HG02798 (cell line): ENCODE measurements at regions not wholly inside any gene's neighbourhood (a gene's known extent, or its start where the extent isn't known, plus 50 kb on each side); places are given as distances from the start of the nearest gene placed in this dataset.

ENCODE experiments used
- ATAC-seq: cut with Tn5 transposase; IDR thresholded peaks from one replicate; pipeline ENCODE4 v1.9.1; 2021; ENCODE audit warnings: mild to moderate bottlenecking; ENCODE audit not compliant: unreplicated experiment, poor library complexity

DNA sequence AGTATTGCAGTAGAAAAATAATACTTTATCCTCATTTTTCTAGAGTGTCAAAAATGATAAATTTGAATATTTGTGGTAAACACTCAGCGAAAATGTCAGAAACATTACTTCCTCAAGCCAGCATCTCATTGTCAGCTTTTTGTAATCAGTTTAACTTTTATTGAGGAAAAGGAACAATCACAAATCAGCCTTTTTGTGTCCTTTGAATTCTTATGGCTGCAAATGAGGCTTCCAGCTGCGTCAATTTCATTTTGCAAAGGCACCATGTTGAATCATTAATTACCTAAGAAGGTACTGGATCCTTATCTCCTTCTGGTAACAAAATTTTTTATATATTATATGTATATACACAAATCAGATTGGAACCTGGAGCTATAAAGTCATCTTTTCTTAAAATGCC, 442.6 kb upstream of the CPEB2 start:
- no peak for ATAC-seq

DNA sequence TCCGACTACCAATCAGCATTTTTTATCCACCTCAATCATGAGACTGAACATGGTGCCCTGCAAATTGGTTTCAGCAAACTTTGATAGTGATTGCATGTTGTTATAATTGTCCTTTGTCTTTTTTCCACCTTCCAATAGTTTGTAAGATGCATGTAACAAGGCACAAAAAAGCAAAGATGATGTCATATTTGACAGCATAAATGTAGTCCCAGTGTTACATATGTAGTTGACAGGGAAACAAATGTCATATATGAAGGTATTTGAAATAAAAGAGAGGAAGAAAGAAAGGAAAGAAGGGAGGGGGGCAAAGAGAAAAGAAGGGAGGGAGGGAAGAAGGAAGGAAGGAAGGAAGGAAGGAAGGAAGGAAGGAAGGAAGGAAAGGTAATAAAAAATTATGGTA, 441.7 kb upstream of the CPEB2 start:
- ATAC-seq: no peak

DNA sequence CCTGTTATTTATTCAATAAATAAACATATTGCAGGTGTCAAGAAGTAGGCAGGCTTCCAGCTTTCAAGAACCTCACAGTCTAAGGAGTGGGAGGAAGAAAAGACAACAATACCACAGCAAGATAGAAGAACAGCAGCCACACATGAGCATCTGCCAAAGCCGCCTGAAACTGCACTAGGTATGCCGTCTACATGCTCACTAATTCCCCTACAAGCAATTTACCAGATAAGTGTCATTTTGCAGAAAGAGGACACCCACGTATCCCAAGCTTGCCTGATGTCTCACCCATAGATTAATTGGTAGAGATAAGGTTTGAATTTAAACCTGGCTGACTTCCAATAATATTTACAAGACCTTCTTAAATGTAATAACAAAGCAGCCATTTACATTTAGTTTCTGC, 439.4 kb upstream of the CPEB2 start:
- ATAC-seq: no peak

DNA sequence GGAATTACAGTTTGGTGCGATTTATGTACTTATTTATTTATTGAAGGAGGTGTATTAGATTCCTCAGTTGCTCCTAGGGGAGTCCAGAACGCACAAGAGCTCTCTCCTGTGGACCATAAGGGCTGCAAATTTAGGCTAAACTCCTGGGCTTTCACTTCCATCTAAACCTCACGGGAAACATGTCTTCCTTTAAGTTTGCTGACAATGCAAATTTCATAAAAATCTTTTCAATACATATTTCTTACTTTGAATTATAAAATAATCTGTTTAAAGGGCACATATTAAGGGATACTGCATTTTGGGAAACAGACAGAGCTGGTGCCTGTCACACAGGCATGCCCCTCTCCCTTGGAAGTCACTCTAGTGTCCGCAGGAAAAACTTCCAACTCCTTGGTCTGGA, 438.0 kb upstream of the CPEB2 start:
- no peak for ATAC-seq

DNA sequence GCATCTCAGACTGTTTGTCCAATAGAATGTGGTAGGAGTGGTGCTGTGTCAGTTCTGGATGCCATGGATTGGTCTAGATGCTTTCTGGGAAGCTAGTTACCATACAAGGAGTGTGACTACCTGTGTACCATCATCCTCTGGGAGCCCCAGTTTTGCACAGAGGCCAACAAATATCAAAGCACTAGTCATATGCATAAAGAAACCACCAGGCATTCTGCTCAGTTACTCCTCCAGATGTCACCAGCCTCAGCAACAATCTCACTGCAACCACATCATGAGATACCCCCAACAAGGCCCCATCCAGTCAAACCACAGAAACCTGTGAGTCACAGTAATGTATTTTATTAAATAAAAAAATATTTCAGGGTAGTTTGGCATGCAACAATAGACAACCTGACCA, 435.8 kb upstream of the CPEB2 start:
- peak; percentile 33 for ATAC-seq

DNA sequence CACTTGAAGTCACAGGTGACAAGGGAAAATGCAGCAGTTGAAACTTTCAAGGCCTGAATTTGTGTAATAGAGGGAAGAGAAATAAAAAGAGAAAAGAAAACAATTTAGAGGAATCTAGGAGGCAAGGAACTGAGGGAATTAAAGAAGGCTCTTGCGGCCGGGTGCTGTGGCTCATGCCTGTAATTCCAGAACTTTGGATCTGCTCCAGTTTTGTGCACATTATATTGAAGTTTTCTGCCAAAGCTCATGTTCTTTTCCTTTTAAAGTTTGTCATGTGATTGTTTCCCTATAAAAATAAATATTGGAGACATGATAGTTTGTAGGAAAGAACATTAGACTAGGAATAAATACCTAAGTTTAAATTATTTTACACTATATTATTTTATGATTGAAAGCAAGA, 433.9 kb upstream of the CPEB2 start:
- ATAC-seq: no peak

DNA sequence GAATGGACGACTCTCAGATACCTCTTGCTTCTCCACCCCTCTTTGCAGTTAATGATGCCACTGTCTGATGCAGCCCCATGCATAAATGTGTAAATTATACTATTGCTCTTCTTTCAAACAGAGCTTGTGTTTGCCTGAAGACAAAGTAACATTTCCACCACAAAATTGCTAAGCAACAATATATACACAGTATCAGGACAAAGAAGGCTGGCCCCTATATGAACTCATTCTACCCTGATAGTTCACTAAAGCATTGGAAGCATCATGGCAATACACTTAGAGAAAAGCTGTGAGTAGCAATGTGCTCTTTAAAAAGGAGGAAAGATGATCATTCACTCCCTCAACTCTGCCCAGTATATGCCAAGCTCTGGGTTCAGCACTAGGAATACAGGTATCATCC, 427.0 kb upstream of the CPEB2 start:
- ATAC-seq: no peak

DNA sequence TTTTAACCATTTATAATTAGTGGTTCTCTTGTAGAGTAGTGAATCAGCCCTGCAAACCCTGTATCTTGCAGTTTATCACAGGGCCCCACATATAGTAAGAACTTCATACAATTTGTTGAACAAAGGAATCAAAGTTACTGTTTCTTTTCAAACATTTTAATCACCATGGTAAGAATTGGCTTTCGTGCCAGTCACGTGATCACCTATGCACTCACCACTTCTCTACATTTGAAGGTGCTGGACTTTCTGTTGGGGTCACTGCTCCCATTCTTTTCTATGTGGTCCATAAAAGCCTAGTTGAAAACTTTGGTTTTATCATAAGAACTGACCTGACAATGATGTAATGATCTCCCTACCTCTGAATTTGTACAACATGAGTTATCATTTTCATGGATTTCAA, 426.4 kb upstream of the CPEB2 start:
- ATAC-seq: no peak

DNA sequence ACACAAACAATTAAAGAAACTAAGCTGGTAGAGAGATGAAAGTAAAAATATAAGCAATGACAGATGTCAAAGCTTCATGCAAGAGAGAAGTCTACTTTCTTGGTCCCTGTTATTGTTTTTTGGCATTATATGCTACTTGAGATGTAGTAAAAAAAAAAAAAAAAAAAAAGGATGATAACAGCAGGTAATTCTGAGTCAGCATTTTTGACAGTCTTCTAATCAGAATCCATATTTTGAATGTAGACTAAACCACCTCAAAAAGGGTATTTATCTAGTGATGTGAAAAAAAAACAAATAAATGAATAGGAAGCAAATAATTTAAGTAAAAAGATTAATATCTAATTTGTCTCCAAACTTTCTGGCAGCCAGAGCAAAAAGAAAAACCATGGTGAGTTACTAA, 422.2 kb upstream of the CPEB2 start:
- no peak for ATAC-seq

DNA sequence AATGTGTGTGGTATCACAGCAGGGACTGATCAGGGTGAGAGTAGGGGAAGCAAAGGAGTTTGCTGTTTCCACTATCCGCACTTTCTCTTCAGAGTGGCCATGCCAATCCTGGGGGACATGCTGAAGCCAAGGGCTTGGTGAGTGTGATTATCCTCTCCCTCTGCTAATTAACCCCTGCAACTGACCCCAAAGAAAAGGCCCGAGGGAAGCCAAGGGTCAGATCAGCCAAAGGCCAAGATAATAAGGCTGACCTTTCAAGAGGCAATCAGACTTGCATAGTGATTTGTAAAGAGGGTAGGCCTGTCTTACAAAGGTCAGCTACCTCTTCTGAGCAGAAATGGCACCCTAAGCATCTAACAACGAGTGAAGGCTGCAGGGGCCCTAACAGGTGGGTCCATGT, 420.5 kb upstream of the CPEB2 start:
- no peak for ATAC-seq

DNA sequence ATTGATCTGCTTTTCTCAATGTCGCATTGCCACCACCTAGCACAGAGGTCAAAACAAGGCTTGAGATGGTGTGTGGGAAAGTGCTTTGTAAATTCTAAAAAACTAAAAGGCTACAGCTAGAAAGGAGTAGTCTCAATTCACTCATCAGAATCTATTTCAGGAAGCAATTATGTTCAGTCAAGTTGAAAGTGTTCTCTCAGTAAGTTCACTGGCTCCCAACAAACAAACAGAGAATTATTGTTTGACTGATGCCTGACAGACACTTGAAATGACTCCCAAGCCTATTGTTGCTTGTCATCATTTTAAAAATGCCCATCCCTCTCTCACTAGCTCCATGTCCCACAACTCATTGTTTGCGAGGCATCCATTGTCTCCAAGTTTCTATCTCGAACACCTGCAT, 419.6 kb upstream of the CPEB2 start:
- no peak for ATAC-seq

DNA sequence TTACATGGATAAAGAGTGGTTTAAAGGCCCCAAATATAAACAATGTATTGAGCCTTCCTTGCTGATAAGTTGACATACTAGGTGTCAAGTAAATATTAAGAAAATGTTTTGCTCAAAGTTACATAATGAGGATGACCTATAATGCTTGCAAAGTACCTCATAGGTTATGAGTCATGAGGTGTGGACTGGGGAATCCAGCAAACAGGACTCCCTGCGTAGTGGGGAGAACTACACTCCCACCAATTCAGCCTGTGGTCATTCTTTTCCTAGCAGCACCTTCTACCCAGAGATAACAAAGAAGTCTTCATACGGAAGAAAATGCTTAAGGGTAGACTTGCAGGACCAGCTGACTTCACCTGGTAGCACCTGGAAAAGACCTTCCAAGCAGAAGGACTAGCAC, 418.9 kb upstream of the CPEB2 start:
- no peak for ATAC-seq

DNA sequence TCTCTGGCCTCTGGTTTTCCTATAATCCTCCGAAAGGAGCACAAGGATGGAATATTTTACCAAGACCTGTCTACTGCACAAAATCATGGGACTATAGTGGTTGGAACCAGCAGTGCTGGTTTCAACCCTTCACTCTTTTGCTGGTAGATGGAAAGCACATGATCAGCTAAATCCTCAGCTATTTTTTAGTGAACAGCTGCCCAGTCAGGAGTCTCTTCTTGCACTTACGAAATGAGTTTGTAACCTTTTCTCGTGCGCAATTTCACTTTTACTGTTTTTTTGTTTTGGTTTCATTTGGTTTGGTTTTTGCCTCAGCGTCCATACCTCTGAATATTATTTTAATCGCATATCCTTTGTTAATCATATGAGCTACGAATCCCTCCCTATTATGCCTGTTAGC, 418.5 kb upstream of the CPEB2 start:
- no peak for ATAC-seq

DNA sequence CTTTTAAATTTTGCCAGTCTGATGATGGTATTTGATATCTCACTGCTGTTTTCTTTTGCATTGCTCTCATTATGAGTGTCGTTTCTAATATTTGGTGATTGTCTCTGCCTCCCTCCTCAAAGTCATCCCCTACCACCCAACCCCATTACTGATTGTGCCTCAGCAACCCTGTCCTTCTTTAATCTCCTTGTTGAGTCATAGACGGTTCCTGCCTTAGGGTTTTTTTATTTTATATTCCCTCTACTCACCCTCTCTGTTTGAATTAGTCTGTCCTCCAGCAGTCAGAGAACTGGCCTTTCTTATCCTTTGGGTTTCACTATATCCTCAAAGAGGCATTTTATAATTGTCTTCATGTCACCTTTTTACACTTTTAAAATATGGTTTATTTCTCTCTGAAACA, 409.3 kb upstream of the CPEB2 start:
- no peak for ATAC-seq

DNA sequence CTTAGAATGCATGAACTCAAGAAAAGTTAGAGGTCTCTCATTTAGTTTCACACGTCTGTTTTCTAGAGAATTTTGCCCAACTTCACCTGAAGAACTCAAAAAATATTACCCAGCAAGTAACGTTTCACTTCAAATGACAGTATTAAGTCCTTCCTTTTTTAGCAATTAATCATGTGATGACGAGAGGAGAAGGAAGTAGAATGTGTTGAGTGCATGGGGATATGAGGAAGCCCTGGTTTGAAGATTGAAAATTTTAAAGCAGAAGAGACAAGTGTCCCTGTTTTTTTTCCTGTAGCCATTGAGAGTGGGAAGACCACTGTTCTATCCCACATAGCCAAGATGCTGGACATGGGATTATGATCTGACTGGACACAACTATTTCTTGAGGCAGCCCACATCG, 406.3 kb upstream of the CPEB2 start:
- ATAC-seq: no peak

DNA sequence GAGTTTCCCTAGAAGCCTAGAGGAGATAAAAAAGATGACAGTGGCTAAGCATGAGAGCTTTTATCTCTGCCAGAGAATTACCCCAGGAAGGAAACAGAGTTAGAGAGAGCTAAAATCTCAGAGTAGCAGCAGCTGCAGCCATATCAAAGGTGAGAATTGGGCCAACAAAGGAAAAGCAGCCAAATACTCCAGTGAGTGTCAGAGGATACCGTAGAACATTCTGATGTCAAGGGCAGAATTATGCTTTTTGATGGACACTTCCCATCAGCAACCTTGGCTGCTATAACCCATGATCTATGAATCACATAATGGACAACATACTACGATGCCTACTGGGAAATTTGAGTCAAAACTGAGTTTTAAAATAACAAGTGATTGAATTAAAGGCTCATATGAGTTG, 405.8 kb upstream of the CPEB2 start:
- no peak for ATAC-seq

DNA sequence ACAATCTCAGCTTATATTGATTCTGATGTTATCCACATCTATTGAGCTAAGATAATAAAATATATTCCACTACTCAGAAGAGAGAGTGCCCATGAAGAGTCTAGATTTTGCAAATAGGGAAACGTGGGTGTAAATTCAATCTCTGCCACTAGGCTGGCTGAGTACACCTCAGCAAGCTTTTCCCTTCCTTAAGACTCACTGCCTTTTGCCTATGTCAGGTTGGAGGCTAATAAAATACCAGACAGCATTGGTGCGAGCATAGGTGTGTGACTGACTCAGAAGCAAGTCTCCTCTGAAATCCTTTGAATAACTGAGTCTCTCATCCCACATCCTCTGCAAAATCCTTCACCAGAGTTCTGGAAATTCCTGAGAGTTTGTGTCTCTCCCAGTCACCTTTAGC, 405.4 kb upstream of the CPEB2 start:
- ATAC-seq: no peak

DNA sequence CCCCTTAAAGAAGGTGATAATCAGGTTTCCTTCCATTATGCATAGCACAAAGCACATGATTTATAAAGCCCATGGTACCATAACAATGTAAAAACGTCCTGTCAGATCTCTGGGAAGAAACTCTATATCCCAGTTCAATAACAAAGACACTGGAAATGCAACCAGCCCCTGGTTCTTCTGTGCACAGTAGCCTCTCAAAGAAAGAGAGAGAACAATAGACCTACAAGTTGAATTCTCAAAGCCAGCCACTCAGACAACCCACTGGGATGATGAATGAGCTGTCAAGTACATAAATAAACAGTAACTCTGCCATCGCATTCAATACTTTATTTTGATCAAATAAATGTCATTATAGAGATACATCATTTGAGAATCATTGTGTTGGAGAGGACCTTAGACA, 400.1 kb upstream of the CPEB2 start:
- no peak for ATAC-seq

DNA sequence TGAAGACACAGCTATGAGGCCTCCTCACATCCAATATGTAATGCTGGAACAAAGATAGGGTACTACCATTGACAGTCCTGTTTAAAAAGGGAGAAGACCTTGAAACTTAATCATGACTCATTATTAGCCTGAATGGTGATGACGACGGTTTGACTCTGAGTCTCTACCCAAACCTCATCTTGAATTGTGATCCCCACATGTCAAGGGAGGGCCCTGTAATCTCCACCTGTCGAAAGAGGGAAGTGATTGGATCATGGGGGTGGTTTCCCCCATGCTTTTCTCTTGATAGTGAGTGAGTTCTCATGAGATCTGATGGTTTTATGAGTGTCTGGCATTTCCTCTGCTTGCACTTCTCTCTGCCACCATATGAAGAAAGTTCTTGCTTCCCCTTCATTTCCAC, 395.3 kb upstream of the CPEB2 start:
- no peak for ATAC-seq

DNA sequence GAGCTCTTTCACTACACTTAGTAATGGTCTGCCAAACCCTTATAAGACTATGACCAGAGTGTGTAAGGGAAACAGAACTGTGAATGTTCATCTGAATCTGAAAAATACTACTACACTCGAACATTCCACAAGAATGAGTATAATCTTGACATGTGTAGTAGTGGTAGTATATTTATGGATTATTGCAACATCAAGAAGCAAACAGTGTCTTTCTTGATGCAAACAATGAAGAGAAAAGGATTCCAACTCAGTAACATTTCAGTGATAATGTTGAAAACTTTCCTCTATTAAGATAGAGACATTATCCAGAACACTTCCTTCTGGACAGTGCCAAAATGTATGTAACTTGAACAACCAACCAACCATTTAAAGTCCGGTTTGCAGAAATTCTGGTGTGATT, 394.7 kb upstream of the CPEB2 start:
- no peak for ATAC-seq

DNA sequence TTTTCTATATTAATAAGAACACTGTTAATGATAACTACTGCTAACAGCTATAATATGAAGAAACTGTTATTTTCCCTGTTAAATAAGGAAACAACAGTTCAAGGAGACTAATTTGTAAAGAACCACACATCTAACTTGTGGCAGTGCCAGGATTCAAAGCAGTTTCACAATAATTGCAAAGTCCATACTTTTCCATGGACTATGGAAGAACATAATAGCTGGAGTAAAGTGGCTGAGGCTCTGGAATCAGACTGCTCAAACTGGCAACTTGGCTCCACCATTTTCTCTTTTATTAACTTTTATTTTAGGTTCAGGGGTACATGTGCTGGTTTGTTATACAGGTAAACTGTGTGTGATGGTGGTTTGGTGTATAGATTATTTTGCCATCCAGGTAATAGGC, 393.7 kb upstream of the CPEB2 start:
- ATAC-seq: no peak

DNA sequence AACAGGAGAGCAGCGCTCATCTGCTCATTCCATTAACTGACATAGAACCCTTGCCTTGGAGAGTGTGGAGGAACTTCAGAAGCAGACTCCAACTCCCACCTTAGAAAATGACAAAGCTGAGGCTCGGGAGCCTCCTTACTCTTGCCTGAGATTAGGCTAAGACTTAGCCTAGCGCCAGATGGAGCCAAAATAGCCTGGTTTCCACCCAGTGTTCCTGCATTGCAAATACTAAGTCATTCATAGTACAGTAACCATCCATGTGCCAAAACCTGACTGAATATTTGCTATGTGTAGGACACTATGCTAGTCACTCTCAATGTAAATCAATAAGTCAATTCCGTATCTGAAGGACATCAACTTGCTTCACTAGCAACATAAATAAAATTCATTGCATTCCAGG, 387.4 kb upstream of the CPEB2 start:
- no peak for ATAC-seq

DNA sequence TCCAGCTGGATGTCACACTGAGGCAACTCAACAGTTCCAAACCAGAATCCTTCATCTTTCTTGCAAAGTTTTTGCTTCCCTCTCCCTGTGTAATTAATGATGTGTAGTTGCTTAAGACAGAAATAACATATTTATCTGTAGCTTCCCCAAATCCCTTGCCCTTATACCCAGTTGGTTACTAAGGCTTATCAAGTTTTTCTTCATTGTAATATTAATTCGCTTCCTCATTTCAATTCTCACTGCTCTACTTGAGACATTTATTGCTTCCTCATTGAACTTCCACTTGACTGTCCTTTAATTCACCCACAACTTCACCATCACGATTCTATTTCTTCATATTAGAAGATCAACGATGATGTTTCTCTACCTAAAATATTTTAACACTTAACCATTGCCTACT, 386.6 kb upstream of the CPEB2 start:
- ATAC-seq: no peak
